NCI-H1092 treated with DMSO at 0.1 percent for 48 hours (cell line): ENCODE measurements at regions not wholly inside any gene's neighbourhood (a gene's known extent, or its start where the extent isn't known, plus 50 kb on each side); places are given as distances from the start of the nearest gene placed in this dataset.
A peak's percentile ranks its signal among the peaks of the same experiment; 100 is the strongest.
"Not testable (repeated sequence)": the region's sequence is repeated elsewhere in the genome, so short reads cannot be mapped to it uniquely, and the experiment has no call there.

Source experiments
- DNase-seq: peaks from one replicate; lab custom pipeline; 2025; lab: John Stamatoyannopoulos, UW

DNA sequence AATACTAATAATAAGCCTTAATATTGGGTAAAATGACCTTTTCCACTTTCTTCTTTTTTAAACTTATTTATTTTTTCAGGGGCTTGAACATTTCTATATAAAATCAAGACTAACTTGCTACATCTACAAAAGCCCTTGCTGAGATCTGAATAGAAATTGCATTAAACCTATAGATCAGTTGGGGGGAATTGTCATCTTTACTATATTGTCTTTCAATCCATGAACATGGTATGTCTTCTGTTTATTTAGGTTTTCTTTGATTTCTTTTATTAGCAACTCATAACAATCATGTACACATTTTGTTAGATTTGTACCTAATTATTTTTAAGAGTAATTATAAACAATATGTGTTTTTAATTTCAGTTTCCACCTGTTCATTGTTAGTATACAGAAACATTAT lies 96.4 kb upstream of the SLC22A23 start:
- DNase-seq: no peak

DNA sequence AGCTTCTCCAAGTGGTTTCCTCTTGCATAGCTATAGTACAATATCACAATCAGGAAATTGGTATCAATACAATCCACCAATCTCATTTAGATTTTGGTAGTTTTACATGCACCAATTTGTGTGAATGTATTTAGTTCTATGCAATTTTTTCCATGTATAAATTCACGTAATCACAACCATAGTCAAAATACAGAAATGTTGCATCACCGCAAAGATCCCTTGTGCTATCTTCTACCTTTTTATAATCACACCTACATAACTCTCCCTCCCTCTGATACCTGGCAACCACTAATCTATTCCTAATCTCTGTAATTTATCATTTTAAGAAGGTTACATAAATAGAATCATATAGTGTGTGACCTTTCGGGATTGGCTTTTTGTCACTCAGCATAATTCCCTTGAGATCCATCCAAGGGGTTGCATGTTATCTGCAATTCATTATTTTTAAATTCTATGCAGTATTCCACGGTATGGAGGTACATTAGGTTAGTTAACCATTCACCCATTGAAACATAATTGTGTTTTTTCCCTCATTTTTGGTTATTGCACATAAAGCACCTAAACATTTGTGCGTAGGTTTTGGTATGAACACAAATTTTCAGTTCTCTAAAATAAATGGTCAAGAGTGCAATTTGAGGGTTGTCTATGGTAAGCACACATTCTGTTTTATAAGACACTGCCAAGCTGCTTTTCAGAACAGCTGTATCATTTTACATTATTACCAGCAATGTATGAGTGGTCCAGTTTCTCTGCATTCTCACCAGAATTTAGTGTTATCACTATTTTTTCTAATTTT lies 95.1 kb upstream of the SLC22A23 start:
- no peak for DNase-seq

DNA sequence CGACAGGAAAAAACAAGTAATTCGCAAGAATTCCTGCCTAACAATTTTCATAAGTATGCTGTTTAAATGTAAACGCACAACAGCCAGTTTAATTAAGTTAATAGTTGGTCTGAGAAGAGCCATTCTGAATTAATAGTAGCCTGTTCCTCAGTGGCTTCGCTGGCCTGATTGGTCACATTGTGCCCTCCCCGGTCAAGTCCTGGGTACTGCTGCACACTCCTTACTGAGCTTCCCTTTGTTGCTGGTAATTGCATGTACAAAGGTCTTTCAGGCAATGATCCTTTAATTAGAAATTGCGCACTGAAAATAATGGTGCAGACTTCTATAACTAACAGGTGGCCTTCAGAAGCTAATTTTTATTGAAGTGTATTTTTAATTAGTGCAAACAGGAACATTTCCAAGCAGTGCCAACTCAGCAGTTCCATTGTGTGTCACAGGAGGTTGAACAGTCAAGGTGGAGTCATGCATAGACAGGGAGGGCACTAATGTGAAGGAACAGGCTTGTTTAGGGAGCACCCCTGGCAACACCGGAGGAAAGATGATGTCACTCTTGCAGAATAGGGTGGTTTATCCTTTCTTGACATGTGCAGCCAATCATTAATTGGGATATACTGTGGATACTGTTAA lies 92.6 kb upstream of the SLC22A23 start:
- no peak for DNase-seq

DNA sequence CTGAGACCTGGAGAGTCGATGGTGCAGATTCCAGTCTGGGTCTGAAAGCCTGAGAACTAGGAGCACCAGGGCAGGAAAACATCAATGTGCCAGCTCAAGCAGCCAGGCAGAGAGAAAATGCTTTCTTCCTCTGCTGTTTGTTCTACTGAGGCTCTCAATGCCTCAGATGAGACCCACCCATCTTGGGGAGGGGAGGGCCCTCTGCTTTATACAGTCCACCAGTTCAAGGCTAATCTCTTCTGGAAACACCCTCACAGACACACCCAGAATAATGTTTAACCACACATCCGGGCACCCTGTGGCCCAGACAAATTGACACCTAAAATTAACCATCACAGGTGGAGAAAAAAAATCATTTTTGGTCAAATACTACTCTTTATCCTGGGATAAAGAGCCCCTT lies 89.3 kb upstream of the SLC22A23 start:
- no peak for DNase-seq

DNA sequence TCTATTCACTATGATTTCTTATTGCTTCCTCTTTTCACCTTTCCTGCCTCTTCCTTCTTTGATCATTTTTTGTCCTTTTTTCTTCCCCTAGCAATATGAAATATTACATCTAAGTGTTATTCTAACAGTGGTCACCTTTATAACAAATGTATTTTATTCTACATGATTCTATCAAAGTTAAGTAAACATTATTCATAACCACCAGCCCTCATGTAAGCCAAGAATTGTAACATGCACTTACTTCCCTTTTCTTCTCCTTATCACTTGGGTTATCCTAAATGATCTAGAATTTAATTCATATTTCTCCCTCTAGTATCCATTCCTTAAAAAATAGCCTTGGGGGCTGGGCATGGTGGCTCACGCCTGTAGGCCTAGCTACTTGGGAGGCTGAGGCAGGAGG lies 88.3 kb upstream of the SLC22A23 start:
- no peak for DNase-seq

DNA sequence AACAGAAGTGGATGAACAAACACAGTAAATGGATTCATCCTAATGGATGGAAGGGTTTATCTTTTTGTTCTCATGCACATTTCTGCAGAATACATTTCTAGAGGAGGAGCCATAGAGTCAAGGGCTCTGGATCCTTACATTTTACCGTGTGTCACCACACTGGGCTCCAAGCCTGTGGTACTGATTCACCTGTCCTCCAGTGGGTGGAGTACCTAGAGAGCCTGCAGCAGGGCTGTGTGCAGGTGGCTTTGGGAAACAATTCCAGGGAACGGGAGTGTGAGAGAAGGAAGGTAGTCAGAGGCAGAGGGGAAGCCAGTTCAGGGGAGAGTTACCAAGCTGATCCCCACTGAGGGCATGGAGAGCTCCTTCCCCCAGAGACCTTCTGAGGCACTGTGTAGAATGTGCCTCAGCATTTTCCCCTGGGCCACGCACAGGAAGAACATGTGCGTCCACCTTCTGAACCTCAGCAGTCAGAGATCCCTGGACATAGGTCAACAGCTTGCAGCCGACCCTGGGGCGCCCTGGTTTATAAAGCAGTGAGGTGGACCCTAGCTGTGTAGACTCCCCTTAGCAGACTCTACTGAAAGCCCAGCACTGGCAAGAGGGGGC lies 85.3 kb upstream of the SLC22A23 start:
- DNase-seq: peak; percentile 64

DNA sequence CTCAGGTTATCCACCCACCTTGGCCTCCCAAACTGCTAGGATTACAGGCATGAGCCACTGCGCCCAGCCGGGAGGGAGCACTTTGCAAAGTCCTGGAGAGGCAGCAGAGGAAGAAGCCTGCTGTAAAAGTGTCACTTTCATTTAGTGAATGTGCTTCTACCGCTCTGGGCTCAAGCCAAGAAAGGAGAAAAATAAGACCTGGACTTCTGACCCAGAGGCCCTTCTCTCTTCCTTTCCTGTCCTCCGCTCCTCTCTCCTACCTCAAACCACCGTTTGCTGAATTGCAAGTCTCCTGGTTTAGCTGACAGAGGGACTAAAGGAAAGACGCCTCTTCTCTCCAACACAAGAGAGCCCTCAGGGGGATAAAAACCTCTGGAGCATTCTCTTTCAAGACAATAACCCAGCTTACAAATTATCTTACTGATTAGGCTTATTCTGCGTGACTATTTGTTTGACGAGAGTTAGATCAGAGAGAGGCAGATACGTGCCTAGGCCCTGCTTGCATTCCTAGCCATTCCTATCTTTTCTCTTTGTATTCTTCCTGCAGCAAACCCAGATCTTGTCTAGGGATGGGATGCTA lies 84.2 kb upstream of the SLC22A23 start:
- no peak for DNase-seq

DNA sequence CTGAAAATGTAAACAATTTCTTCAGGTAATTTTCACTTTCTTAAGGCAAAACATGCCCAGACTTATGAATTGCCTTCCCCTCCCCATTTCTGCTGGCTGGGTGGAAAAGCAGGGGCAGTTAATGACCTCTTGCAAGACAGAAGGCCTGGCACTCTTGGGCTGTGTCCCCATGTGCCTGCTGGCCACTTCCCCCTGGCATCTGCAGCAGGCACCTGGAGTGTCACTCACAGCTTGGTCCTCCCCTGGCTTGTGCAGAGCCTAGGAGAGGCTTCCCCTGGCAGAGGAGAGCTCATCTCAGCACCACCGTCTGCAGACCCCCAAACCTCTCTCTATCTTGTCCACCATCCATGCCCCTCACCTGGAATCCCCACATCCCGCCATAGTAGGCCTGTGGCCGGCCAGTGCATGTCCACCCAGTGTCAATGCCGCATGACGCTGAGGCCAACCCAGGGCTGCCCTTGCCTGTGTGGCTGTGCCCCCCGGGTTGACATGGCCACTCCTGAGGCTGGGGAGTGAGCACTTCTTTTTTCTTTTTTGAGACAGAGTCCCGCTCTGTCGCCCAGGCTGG lies 83.5 kb upstream of the SLC22A23 start:
- no peak for DNase-seq

DNA sequence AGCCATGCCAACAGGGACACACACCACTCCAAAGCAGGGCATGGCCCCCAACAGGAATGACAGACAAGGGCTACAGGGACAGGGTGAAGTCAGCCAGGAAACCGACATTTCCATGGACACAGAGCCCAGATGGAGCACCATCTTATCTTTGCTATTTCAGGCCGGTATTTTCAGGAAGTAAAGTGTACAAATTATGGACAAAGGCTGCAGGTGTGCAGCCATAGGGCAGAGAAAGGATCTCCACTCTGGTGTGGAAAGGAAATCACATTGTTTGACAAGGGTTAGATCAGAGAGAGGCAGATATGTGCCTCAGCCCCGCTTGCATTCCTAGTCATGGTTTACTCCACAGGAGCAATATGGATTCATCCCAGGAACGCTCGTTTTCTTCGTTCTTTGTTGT lies 81.7 kb upstream of the SLC22A23 start:
- no peak for DNase-seq

DNA sequence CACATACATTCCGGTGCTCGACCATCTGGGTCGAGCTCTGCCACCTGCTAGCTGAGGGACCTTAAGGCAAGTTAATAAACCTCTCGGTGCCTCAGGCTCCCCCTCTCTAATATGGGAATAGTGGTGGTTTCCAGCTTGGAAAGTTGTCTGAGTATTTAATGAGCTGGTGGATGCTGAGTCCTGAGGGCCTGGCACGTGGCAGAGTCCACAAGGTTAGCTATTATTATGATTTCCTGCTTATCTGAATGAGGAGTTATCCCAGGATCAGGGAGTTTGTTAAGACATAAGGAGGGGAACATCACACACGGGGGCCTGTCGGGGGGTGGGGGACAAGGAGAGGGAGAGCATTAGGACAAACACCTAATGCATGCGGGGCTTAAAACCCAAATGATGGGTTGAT lies 80.1 kb upstream of the SLC22A23 start:
- no peak for DNase-seq

DNA sequence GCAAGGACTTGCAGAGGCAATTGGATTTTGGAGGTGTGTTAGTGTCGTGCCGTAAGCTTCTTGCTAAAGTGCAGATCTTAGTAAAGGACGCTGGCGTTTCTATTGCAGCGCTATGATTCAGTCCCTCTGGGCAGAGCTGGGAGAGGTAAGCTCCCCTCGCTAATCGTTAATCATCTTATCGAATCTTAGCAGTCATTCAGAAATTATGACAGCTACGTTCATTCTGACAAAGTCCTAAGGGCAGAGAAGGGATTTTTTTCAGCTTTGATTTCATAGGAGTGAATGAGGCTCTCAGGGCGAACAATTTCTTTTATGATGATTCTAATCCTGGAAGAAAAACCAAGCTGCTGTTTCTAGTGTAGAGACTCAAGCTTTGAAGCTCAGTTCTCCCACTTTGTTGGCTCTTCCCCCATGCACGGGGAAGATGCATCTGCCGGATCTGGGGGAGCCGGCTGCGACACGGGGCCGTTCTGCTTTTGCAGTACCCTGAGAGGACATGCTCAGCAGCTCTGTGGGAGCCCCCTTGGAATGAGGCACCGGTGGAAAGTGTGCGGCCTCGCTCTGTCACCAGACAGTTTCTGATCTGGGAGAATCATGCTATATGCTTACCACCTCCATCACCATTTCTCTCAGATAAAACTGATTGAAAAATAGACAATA lies 79.1 kb upstream of the SLC22A23 start:
- DNase-seq: no peak

DNA sequence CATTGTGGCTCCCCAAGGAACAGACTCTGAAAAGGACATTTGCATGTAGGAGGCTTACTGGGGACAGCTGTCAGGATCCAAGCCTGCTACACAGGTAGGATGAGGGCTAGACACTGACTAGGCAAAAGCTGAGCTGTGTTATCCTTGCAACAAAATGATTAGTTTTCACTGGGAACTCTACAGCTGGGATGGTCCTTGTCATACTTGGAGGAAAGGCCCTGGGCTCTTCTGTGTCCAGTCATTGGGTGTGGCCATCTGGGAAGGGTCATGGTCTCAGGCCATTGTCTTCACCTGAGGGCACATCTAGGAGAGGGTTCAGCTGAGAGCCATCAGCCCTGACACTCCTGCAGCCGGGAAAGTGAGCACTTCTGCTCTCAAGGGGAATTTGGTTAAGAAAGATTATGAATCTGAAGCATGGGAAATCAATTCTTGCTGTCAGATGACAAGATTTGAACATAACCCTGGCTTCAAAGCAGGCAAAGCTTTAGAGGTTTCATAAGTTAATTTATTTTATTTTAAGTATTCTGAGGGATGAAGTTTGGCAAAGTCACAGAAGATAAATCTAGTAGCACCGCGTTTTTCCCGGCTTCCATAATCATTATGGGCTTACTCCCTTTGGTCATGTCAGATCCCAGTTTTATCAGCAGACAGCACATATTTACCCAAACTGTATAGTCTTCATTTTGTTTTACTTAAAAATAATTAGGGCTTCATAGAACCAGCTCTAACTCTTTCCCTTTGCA lies 78.4 kb upstream of the SLC22A23 start:
- no peak for DNase-seq

DNA sequence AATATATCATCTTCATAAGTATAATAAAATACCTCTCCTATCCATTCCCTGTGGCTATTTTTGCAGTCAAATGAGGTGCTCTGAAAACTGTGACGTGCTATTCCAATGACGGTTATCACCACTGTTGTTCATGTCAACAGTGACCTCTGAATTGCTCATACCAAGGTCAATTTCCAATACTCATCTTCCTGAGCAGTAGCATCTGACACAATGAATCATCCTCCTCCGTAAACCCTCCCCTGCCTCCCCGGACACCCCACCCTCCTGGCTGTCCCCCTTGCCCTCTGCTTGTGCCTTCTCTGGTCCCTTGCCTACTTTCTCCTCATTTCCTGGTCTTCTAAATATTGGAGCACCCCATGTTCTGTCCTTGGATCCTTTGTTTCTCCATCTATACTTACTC lies 77.7 kb upstream of the SLC22A23 start:
- no peak for DNase-seq

DNA sequence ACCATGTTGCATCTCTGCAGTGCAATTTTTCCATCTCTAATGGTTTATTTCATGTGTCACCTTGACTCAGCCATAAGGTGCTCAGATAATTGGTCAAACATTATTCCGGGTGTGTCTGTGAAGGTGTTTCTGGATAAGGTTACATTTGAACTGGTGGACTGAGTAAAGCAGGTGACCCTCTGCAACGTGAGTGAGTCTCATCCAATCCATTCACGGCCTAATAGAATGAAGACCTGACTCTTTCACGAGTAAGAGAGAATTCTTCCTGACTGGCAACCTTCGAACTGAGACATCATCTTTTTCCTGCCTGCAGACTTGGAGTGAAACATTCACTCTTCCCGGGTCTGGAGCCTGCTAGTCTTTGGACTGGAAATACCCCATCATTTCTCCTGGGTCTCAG lies 77.1 kb upstream of the SLC22A23 start:
- DNase-seq: no peak

DNA sequence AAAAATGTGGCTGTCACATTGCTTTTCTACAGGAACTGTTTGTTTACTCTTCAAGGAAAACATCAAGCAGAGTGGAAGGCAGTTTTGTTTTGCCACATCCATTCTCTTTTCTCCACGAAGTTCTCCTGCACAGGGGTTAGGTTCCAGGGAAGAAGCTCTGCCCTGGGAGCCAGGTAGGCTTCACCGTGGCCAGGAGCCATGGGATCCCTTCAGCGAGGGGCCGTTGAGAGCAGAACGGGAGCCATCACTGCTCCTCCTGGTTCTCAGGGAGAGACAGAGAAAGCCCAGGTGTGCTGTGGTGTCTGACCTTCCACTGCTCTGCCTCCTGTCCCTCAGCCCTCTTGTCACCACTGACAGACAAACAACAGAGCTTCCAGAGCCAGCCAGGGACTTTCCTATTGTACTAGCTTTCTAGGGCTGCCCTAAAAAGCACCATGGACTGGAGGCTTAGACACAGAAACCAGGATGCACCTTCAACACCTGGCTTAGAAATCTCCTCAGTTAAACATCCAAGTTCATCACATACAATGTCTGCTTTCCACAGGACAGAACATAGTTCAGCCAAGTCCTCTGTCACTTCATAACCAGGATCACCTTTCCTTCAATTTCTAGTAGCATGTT lies 75.6 kb upstream of the SLC22A23 start:
- no peak for DNase-seq

DNA sequence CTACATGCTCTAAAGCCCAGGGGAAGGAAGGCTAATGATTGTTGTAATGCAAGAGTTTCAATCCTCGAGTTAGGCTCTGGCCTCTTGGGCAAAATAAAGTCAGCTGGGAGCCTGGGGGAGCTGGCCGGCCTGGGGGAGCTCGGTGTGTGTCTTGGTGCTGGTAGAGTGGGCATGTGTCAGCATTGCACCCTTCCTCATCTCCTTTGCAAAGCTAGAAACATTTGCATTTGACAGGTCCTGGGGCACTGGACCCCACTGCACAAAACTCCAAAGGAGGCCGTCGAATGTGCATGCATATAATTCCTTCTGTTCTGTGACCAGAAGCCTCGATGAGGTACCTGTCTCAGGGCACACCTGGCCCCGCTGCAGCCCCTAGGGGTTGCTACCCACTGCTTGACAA lies 74.6 kb upstream of the SLC22A23 start:
- no peak for DNase-seq

DNA sequence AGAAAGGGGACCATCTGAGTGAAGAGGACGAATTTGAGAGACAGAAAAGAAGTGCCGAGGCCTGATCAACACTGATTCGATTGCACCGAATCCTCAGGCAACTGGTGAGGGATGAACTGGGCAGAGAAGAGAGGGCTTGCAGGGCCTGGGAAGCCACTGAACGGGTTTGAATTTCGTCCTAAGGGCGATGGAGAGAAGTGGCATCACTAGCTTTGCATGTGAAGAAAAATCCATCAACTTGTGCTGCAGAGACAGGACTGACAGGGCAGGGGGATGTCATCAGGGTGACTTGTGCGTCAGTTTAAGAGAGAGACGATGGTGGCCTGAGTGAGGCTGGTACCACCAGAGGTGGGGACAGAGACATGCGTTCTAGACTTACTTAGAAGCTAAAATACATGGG lies 73.7 kb upstream of the SLC22A23 start:
- no peak for DNase-seq

DNA sequence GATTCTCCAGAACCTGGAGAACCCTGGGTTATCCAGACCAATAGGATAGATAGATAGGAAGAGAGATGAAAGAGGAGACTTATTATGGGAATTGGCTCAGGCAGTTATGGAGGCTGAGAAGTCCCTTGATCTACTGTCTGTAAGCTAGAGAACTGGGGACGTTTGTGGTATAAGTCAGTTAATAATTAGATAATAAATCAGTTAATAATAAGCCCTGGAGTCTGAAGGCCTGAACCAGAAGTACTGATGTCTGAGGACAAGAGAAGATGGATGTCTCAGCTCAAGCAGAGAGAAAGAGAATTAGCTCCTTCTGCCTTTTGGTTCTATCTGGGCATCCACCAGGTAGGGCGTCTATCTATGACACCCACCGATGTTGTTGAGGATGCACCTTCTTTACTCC lies 72.9 kb upstream of the SLC22A23 start:
- DNase-seq: no peak

DNA sequence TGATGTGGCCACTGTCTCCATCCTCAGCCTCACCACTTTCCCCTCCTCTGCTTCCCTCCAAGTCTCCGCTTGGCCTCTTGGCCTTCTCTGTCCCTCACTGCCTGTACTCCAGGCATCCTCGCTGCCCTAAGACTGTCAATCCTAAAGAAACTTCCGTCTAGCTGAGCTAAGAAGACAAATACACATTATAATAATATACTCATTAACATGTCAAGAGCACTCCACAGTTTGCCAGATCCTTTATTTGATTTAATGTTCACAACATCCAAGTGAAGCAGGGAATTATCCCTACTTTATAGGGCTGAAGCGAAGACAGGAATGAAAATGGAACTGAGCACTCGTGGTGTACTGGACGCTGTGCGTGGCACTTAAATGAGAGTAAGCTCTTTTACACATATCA lies 72.4 kb upstream of the SLC22A23 start:
- DNase-seq: no peak

DNA sequence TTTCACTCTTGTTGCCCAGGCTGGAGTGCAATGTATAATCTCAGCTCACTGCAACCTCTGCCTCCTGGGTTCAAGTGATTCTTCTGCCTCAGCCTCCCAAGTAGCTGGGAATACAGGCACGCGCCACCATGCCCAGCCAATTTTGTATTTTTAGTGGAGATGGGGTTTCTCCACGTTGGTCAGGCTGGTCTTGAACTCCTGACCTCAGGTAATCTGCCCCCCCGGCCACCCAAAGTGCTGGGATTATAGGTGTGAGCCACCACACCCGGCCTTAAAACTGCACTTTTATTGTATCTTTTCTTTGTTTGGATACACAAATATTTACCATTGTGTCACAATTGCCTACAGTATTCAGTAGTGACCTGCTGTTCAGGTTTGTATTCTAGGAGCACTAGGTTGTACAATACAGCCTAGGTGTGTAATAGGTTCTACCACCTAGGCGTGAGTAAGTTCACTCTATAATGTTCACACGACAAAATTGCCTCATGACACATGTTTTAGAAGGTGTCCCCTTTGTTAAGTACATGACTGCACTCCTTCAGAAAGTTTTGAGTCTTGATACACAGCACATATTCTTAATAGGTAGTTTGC lies 71.3 kb upstream of the SLC22A23 start:
- DNase-seq: not testable (repeated sequence)

DNA sequence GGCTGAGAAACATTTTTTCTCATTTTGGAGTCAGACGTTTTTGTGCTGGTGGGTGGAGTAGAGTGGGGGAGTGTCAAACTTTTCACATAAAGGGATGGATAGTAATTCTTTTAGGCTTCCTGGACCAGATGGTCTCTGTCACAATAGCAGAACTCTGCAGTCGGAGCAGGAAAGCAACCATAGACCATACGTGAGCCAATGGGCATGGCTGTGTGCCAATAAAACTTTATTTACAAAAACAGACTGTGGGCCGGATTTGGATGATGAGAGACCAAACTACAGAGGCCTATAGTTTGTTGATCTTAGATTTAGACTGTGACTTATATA lies 70.8 kb upstream of the SLC22A23 start:
- no peak for DNase-seq
